ENCODE measurements at regions not wholly inside any gene's neighbourhood (a gene's known extent, or its start where the extent isn't known, plus 50 kb on each side); places are given as distances from the start of the nearest gene placed in this dataset.

- TF ChIP-seq EZH2 (IDR thresholded peaks at IDR 0.05; ENCODE audit: low read length, missing control alignments) (no peak), CTCF (conservative IDR thresholded peaks at IDR 0.05 in 1 of 2, IDR thresholded peaks at IDR 0.05 in 1 of 2; ENCODE audit: low read depth in 1 of 2, low read length in 2 of 2) (no peak)
These were observed 60.4 kb upstream of the PAX6 start for GRCh38 chr11:31871310-31872075.
